ENCODE measurements at regions not wholly inside any gene's neighbourhood (a gene's known extent, or its start where the extent isn't known, plus 50 kb on each side); places are given as distances from the start of the nearest gene placed in this dataset.

DNA sequence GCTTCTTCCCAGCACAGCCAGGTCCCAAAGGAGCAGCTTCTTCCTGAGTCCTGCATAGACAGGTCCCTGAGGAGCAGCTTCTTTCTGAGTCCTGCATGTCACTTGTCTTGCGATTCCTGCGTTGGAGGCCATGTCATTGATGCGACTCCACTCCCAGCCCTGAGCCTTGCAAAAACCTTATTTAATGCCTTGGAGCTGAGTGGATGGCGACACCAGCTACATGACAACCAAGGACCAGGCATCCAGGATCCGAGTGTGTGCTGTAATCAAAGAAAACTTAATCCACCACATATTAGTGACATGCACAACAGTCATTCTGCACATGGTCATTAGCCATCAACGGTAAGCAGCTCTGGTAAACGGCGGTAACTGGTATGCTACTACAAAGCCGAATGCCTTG lies 315.8 kb downstream of the TEX29 start:
- no peak for TF ChIP-seq POLR2A (IDR thresholded peaks at IDR 0.05)
- TF ChIP-seq, protein P1, sequence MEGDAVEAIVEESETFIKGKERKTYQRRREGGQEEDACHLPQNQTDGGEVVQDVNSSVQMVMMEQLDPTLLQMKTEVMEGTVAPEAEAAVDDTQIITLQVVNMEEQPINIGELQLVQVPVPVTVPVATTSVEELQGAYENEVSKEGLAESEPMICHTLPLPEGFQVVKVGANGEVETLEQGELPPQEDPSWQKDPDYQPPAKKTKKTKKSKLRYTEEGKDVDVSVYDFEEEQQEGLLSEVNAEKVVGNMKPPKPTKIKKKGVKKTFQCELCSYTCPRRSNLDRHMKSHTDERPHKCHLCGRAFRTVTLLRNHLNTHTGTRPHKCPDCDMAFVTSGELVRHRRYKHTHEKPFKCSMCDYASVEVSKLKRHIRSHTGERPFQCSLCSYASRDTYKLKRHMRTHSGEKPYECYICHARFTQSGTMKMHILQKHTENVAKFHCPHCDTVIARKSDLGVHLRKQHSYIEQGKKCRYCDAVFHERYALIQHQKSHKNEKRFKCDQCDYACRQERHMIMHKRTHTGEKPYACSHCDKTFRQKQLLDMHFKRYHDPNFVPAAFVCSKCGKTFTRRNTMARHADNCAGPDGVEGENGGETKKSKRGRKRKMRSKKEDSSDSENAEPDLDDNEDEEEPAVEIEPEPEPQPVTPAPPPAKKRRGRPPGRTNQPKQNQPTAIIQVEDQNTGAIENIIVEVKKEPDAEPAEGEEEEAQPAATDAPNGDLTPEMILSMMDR (IDR thresholded peaks at IDR 0.05), result no peak
- no peaks in the 10 kb centered on the region for H3K27me3 ChIP-seq
- no peaks in the 10 kb centered on the region for H3K36me3 ChIP-seq (replicated peaks in 1 of 2; ENCODE audit: insufficient read depth in 1 of 2, low read depth in 2 of 2)
- H3K27ac ChIP-seq, result no peak overlapping the region
- H3K9me3 ChIP-seq, result no peaks in the 10 kb centered on the region
- intact Hi-C loops (cut with DNase I), result no loop called here
- 75 to 78% methylated on average over 8 to 9 of the region's 9 CpGs for WGBS, 2 donors
- ATAC-seq (no peak), DNase-seq (no peak)
- H3K4me3 ChIP-seq, result no peak overlapping the region
- H3K4me1 ChIP-seq, result no peaks in the 10 kb centered on the region

DNA sequence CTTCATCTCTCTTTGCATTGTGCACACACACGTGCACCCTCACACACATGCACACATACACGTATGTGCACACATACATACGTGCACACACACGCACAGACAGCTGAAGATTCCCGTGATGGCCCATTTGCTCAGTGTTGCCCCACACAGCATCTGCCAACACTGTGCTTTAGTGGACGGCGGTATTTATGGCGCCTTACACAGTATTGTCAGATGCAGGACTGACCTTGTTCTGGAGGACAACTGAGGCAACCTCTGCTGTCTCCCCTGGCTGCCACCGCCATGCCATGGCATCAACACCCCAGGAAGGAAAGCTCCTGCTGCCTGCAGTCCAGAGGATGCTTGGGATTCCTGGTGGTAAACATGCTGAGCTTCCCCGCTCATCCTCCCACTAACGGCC lies 316.4 kb downstream of the TEX29 start:
- no peak overlapping the region for H3K4me3 ChIP-seq
- H3K36me3 ChIP-seq (replicated peaks in 1 of 2; ENCODE audit: insufficient read depth in 1 of 2, low read depth in 2 of 2), result no peaks in the 10 kb centered on the region
- TF ChIP-seq, protein P1 (IDR thresholded peaks at IDR 0.05), result no peak
- no peak for TF ChIP-seq POLR2A (IDR thresholded peaks at IDR 0.05)
- WGBS, 2 donors, result 63 to 71% methylated on average over 10 to 11 of the region's 11 CpGs
- H3K9me3 ChIP-seq, result no peaks in the 10 kb centered on the region
- ATAC-seq (no peak), DNase-seq (no peak)
- no peaks in the 10 kb centered on the region for H3K27me3 ChIP-seq
- H3K4me1 ChIP-seq, result no peaks in the 10 kb centered on the region
- H3K27ac ChIP-seq, result no peak overlapping the region
- intact Hi-C loops (cut with DNase I), result no loop called here

DNA sequence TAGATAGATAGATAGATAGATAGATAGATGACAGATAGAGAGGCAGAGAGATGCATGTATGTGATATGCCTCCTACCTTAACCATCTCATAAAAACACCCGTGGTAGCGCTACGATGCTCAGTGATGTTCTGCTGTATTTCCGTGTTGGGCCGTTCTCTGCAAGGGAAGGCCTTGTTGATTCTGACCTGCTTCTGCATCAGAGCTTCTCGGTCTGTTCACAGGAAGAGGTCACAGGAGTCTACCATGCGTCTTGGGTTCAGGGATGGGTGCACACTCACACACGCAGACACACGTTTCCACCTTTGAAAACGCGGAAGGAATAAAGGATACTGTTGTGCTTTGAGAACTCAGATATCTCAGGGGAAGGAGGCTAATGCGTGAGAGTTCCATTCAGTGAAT lies 316.9 kb downstream of the TEX29 start:
- 83 to 85% methylated on average over 12 of the region's 12 CpGs for WGBS, 2 donors
- Histone ChIP-seq H3K27me3 (no peaks in the 10 kb centered on the region), H3K27ac (no peak overlapping the region), H3K4me3 (no peak overlapping the region), H3K4me1 (no peaks in the 10 kb centered on the region), H3K36me3 (replicated peaks in 1 of 2; ENCODE audit: insufficient read depth in 1 of 2, low read depth in 2 of 2) (no peaks in the 10 kb centered on the region), H3K9me3 (no peaks in the 10 kb centered on the region)
- intact Hi-C loops (cut with DNase I), result no loop called here
- DNase-seq (no peak), ATAC-seq (no peak)
- no peak for TF ChIP-seq POLR2A (IDR thresholded peaks at IDR 0.05)
- TF ChIP-seq, protein P1 (IDR thresholded peaks at IDR 0.05), result no peak

DNA sequence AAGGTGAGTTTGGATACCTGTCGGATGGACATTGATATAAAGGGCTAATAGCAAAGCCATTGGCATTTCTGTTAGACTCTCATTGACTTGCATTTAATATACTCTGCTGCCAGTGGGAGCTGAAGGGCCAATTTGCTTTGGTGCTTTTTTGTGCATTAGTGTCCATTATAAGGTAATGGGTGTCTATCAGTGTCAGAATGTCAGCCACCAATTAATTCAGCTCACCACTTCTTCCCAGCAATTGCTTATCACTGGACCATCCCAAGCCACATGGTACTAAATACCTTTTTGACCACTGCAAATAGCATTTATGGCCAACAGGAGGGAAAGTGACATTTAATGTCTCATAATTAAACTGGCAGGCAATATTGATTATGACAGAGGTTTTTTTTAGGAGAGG lies 317.8 kb downstream of the TEX29 start:
- TF ChIP-seq POLR2A (IDR thresholded peaks at IDR 0.05), result no peak
- TF ChIP-seq, protein P1 (IDR thresholded peaks at IDR 0.05), result no peak
- Histone ChIP-seq H3K27ac (no peak overlapping the region), H3K27me3 (no peaks in the 10 kb centered on the region), H3K36me3 (replicated peaks in 1 of 2; ENCODE audit: insufficient read depth in 1 of 2, low read depth in 2 of 2) (no peaks in the 10 kb centered on the region), H3K9me3 (no peaks in the 10 kb centered on the region), H3K4me3 (no peak overlapping the region), H3K4me1 (no peaks in the 10 kb centered on the region)
- intact Hi-C loops (cut with DNase I), result no loop called here
- no peak for ATAC-seq
- DNase-seq, result no peak
- 71 to 87% methylated on average over 1 of the region's 1 CpG for WGBS, 2 donors

DNA sequence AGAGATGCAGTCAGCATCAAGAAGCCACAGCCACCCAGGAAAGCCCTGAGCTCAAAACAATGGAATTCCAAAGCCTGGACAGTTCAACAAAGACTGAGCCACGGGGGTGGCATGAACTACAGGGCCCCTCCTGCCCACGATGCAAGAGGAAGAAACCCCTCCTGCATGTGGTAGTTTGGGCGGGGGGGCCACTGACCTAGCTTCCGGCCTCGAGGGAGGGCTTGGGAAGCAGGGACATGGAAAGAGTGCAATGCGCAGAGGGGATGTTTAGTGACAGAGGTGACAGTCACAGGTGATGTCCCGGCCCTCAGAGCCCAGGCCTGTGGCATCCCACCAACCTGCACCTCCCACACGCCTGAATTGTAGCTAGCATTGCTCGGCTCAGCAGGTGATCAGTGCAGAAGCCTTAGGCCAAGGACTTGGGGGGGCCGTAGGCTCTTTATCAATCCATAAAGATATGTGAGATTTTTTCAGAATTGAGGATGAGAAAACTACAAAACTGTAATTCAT lies 318.8 kb downstream of the TEX29 start:
- Histone ChIP-seq H3K4me1 (no peaks in the 10 kb centered on the region), H3K27me3 (no peaks in the 10 kb centered on the region), H3K4me3 (no peak overlapping the region), H3K9me3 (no peaks in the 10 kb centered on the region), H3K36me3 (replicated peaks in 1 of 2; ENCODE audit: insufficient read depth in 1 of 2, low read depth in 2 of 2) (no peaks in the 10 kb centered on the region), H3K27ac (no peak overlapping the region)
- intact Hi-C loops (cut with DNase I), result no loop called here
- ATAC-seq (no peak), DNase-seq (no peak)
- WGBS, 2 donors, result 59 to 72% methylated on average over 10 of the region's 10 CpGs
- no peak for TF ChIP-seq POLR2A (IDR thresholded peaks at IDR 0.05)
- TF ChIP-seq, protein P1 (IDR thresholded peaks at IDR 0.05), result no peak

Measured in body of pancreas (tissue), 4 donors.